ENCODE measurements at regions not wholly inside any gene's neighbourhood (a gene's known extent, or its start where the extent isn't known, plus 50 kb on each side); places are given as distances from the start of the nearest gene placed in this dataset.

DNA sequence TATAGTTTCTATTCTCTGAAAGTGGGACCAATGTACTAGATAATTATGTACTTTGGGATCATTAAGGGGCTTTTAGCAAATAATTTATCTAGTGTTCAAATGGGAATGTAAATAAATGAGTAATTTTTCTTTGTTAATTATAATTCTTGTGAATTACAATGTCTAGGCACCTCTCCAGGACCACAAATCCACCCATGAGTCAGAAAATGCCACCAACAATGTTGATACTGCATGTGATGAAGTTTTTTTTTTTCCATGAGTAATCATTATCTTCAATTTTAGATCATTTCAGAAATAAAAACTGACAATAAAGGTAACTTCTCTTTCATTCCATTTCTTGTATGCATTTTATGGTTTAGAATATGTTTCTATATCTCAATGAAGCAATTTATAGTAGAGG lies 470.3 kb downstream of the VRK1 start (continued):
- TF ChIP-seq FOXJ3 (CRISPR knock-in tag; IDR thresholded peaks at IDR 0.05) (no peak), TEAD4 (IDR thresholded peaks at IDR 0.05; ENCODE audit: borderline replicate concordance, insufficient read depth) (no peak), ELF1 (IDR thresholded peaks at IDR 0.05) (no peak), RFX5 (IDR thresholded peaks at IDR 0.05; ENCODE audit: low read length) (no peak), TCF12 (IDR thresholded peaks at IDR 0.05) (no peak), CTCF (IDR thresholded peaks at IDR 0.05) (no peak), MAX (IDR thresholded peaks at IDR 0.05; ENCODE audit: low read depth) (no peak)

DNA sequence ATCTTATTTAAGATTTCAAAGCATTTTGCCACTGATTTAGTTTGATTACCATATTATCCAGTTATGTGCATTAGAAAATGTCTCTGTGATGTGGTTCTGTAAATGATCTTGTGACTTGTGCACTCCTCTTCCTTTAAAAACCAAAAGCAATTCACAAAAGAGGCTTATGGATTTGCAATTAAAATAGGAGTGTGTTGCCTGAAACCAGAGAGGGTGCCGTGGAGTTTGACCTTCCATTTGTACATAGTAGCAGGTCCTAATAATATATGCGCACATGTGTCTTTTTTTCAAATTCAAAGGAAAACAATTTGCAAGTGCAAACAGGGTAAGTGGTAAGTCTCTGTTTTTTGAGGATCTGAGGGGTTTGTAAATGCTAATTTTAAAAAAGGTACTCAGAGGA lies 470.9 kb downstream of the VRK1 start:
- Histone ChIP-seq H3F3A (replicated peaks; ENCODE audit: insufficient read depth) (peaks cover 2% of the 10 kb centered on the region), H3K4me2 (no peak overlapping the region), H3K4me3 (ENCODE audit: low read depth in 2 of 2, low read length in 1 of 2) (no peak overlapping the region), H3K9me2 (no peaks in the 10 kb centered on the region), H4K20me1 (ENCODE audit: insufficient read depth) (no peaks in the 10 kb centered on the region), H3K27ac (ENCODE audit: low read depth in 2 of 2, low read length in 1 of 2) (no peak overlapping the region), H3K27me3 (ENCODE audit: insufficient read depth) (no peaks in the 10 kb centered on the region; the same call in 1 of the 2 replicates), H3K79me2 (ENCODE audit: insufficient read depth) (no peaks in the 10 kb centered on the region), H3K9ac (no peak overlapping the region), H2AFZ (ENCODE audit: low read depth) (no peak overlapping the region), H3K36me3 (replicated peaks in 1 of 2; ENCODE audit: control insufficient read depth in 1 of 2, insufficient read depth in 2 of 2, low read length in 1 of 2) (no peaks in the 10 kb centered on the region), H3K4me1 (ENCODE audit: control insufficient read depth in 1 of 2, insufficient read depth in 2 of 2, low read depth in 1 of 2, low read length in 1 of 2) (no peaks in the 10 kb centered on the region; a peak in 1 of 4 replicates), H3K9me3 (no peaks in the 10 kb centered on the region)
- DNase-seq = no peak
- POLR2A ChIA-PET = no interaction called here
- WGBS (ENCODE audit: low lambda C conversion rate) = 13% methylated on average over 2 of the region's 2 CpGs
- CTCF ChIA-PET = no interaction called here
- TF ChIP-seq GATA2 (CRISPR knock-in tag; IDR thresholded peaks at IDR 0.05) = no peak
- no peak for TF ChIP-seq TAF1 (IDR thresholded peaks at IDR 0.05; ENCODE audit: borderline replicate concordance, low read depth, low read length)
- no peak for TF ChIP-seq FOXJ3 (CRISPR knock-in tag; IDR thresholded peaks at IDR 0.05)
- TF ChIP-seq CHD2 (IDR thresholded peaks at IDR 0.05; ENCODE audit: low read length, partially characterized antibody) = no peak
- no peak for TF ChIP-seq FOSL2 (IDR thresholded peaks at IDR 0.05; ENCODE audit: borderline replicate concordance, low read depth)
- TF ChIP-seq TCF12 (IDR thresholded peaks at IDR 0.05) = no peak
- no peak for TF ChIP-seq NRF1 (IDR thresholded peaks at IDR 0.05; ENCODE audit: low read depth, low read length)
- no peak for TF ChIP-seq GABPA (IDR thresholded peaks at IDR 0.05; ENCODE audit: low read depth)
- no peak for TF ChIP-seq POLR2AphosphoS5 (IDR thresholded peaks at IDR 0.05; ENCODE audit: low read depth, low read length)
- no peak for TF ChIP-seq EP300 (IDR thresholded peaks at IDR 0.05; ENCODE audit: borderline replicate concordance in 1 of 2, low read depth in 1 of 2, low read length in 1 of 2)
- TF ChIP-seq JUND (IDR thresholded peaks at IDR 0.05) = no peak
- no peak for TF ChIP-seq EZH2phosphoT487 (IDR thresholded peaks at IDR 0.05; ENCODE audit: borderline replicate concordance, low read depth)
- TF ChIP-seq NFIC (IDR thresholded peaks at IDR 0.05; ENCODE audit: borderline replicate concordance) = no peak
- no peak for TF ChIP-seq REST (IDR thresholded peaks at IDR 0.05; ENCODE audit: low read depth, low read length)
- no peak for TF ChIP-seq RAD21 (IDR thresholded peaks at IDR 0.05; ENCODE audit: low read length)
- no peak for TF ChIP-seq MAX (IDR thresholded peaks at IDR 0.05; ENCODE audit: low read depth)
- TF ChIP-seq FOXM1 (IDR thresholded peaks at IDR 0.05; ENCODE audit: low read depth) = no peak
- no peak for TF ChIP-seq RFX5 (IDR thresholded peaks at IDR 0.05; ENCODE audit: low read length)

All from SK-N-SH (cell line).